GM12891 (cell line): ENCODE measurements at regions not wholly inside any gene's neighbourhood (a gene's known extent, or its start where the extent isn't known, plus 50 kb on each side); places are given as distances from the start of the nearest gene placed in this dataset.
"Not testable (repeated sequence)": the region's sequence is repeated elsewhere in the genome, so short reads cannot be mapped to it uniquely, and the experiment has no call there.

ENCODE experiments used
- PAX5 ChIP-seq: IDR thresholded peaks from 2 replicates; pipeline ENCODE4 v1.6.1; 2011; ENCODE audit warnings: low read length, moderate library complexity, mild to moderate bottlenecking; ENCODE audit not compliant: insufficient read depth, severe bottlenecking
- POLR2A ChIP-seq: IDR thresholded peaks from 2 replicates; pipeline ENCODE4 v1.6.1; 2011; ENCODE audit warnings: low read depth, low read length, control low read depth
- POLR2AphosphoS5 ChIP-seq: IDR thresholded peaks from 2 replicates; pipeline ENCODE4 v1.6.1; 2011; ENCODE audit warnings: low read depth, low read length, control low read depth
- POU2F2 ChIP-seq: IDR thresholded peaks from 2 replicates; pipeline ENCODE4 v1.6.1; 2011; ENCODE audit warnings: low read depth, mild to moderate bottlenecking, control low read depth, low read length, moderate library complexity
- SPI1 ChIP-seq: IDR thresholded peaks from 2 replicates; pipeline ENCODE4 v1.6.1; 2011; ENCODE audit warnings: low read depth, low read length, control low read depth
- TAF1 ChIP-seq: IDR thresholded peaks from 2 replicates; pipeline ENCODE4 v1.6.1; 2011; ENCODE audit warnings: low read depth, low read length, control low read depth

- not testable (repeated sequence) for TF ChIP-seq POLR2AphosphoS5, POLR2A, TAF1, SPI1, POU2F2, PAX5
These were observed 61.0 kb upstream of the XIAP start for GRCh38 chrX:123798706-123799430.
